SKM-1 (cell line): ENCODE measurements at regions not wholly inside any gene's neighbourhood (a gene's known extent, or its start where the extent isn't known, plus 50 kb on each side); places are given as distances from the start of the nearest gene placed in this dataset.

Source experiments
- DNase-seq: peaks from one replicate; lab custom pipeline; 2025; ENCODE audit not compliant: unreplicated experiment; lab: John Stamatoyannopoulos, UW

DNA sequence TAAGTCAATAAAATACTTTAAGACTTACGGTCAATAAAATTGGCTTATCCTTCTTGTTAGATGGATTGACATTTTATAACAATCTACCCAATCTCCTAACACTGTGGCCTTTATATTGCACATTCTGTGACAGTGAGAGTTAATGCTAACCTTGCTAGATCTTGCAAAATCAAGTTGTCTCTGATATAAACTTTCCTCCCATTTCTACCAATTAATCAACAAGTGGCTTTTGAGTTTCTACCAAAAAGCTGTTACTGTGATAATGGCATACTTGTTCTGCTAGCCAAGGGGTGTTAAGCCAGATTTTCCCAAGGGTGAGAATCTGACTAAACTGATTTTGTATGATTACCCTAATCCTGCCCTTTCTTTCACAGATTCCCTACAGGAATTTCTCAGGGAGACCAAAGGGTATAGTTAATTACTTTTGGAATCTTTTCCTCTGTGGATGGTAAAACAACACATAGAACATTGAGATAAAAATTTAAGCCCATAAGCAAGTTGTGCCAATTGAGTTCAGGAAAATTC is 174.1 kb upstream of the SUCLG2 start:
- DNase-seq, result no peak

DNA sequence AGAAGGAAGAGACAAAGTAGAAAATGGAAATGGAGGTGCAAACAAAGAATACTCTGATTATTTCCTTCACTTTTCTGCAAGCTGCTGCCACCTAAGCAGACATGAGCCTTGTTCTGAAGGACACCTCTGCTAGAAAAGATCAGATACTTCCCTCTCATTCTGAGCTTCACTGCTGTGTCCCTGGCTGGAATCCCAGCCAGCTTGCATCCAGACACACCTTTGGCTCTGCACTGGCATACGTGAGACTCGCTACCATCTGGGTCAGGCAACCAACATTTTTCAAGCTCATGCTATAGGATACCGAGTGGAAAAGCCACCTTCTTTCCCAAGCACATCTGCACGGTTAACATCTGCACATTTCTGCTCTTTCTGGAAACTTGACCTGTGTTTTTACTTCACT is 166.7 kb upstream of the SUCLG2 start:
- no peak for DNase-seq

DNA sequence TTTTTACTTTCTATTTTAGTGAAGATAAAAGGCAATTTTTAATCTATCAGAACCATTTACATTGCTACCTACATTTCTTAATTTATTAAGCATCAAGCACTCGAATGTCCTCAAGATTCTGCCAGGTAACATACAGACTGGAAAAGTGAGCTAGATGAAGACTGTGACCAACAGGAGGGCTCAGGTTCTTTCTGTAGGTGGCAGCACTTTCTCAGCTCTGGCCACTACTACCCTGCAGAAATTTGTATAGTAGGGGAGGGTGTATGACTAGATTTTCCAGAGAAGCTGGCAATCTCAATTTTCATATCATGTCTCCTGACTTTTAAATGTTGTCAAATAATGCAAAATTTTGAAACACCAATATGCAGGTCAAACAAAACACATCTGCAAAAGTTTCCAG is 165.0 kb upstream of the SUCLG2 start:
- DNase-seq, result peak; percentile 8

DNA sequence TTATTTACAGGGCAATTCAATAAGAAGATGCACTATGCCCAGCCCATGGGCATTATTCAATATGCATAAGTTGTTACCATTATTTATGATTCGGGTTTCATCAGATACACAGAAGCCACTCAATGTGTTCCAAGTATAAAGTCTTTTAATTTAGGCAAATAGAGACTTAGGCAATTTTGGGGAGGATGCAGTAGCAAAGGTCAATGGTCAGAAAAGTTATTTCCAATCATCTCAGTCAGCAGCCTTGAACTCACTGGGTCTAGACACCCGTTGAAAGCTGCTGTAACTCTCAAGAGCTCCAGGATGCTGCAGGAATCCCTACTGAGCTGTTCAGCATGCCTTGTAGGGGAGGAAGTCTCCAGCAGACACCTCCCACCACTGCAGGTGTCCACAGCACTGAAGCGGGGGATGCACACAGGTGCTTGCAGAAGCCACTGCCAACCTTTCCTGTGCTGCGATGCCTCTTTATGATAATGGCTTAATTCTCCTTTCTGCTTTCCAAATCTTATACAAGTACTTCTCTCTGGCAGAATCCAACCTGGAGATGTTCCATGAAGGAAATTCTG is 155.0 kb upstream of the SUCLG2 start:
- no peak for DNase-seq

DNA sequence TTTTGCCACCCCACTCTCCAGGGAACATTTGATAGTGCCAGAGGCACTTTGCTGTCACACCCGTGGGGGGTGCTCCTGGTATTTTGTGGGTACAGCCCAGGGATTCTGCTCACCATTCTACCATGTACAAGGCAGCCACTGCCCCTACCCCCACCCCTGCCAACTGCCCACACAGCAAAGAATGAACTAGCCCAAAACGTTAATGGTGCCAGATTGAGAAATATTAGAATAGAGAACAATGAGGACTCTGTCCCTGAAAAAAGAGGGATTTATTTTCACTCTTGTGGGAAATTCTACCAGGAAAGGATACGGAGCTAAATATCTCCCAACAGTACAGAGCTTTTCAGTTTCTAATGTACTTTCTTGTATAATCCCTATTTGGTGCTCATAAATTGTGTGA is 154.5 kb upstream of the SUCLG2 start:
- DNase-seq, result no peak

DNA sequence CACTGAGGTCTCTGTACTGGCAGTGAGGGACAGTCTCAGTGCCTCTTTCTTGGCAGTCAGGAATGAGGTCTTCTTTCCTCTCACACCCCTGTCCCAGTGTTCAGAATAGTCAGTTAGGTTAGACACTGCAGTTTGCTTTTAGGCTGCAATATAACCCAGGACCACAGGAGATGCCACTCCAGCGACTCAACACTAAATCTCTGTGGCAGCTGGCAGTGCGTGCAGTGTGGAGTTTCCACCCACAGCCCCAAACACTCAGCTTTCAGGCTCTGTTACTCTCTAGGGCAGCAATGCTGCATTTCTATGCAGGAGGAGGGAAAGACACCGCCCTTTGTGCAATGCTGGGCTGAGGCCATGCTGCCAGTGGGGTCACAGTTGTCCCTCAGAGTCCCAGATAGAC is 150.2 kb upstream of the SUCLG2 start:
- DNase-seq, result no peak

DNA sequence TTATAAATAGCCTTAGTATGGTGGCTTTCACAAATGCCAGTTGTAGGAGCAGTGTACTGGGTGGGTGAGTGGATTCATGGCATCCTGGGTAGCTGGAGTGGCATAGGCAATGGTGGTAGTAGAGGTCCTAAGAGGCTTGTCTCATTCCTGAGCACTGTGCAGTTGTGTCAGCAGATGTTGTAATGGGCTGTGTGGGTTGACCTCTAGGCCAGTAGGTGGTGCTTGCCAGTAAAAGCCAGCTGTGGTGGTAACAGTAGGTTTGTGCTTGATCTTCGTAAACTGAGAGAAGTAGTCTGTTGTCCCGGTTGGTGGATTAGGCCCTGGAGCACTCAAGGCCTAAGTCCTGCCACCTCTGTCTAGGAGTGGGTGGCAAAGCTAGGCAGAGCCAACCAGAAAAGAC is 149.7 kb upstream of the SUCLG2 start:
- DNase-seq, result no peak

DNA sequence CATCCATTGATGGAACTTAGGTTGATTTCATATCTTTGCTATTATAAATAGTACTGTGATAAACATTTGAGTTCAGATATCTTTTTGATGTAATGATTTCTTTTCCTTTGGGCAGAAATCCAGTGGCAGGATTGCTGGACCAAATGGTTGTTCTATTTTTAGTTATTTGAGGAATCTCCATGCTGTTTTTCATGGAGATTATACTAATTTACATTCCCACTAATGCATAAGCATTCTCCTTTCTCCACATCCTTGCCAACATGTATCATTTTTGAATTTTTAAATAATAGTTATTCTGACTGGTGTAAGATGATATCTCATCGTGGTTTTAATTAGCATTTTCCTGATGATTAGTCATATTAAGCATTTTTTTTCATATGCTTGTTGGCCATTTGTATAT is 144.0 kb upstream of the SUCLG2 start:
- DNase-seq, result no peak

DNA sequence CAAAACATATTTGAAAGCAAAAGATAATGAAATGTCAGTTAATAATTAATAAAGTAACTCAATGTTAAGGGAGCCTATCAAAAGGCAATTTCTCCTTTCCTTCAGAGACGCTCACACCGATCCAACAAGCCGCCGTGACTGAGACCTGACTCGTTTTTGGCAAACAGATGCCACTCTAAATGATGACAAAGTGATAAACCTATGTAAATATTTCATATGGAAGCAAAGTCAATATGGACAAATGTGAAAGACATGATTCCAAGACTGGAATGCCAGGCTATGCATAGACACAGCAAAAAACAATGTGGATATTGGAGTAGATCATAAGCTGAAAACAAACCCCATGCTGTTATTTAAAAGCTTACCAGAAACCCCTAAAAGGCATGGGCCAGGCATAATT is 137.2 kb upstream of the SUCLG2 start:
- no peak for DNase-seq

DNA sequence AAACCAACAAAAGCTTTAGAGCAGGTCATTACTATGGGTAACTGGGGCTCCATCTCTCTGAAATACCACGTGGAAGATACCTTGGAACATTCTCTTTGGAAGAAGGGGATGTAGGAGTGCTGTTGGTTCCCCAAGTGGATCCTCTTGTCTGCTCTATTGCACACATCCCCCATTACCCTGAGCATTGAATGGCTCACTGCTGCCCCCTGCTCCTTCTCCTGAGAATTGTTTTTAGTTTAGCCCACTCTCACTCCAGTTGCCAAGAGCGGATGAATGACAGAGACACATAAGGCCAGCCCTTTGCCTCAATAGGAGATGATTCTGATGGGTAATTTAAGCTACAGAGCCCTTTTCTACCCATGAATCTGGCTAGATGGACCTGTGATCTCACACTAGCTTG is 135.6 kb upstream of the SUCLG2 start:
- DNase-seq, result peak; percentile 34

DNA sequence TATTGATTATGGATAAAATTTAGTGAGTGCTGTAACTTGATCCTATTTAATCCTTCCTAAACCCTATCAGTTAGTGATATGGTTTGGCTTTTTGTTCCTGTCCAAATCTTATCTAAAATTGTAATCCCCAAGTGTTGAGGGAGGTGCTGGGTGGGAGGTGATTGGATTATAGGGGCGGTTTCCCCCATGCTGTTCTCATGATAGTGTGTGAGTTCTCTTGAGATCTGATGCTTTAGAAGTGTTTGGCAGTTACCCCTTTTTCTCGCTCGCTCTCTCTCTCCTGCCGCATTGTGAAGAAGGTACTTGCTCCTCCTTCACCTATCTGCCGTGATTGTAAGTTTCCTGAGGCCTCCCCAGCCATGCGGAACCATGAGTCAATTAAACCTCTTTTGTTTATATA is 134.0 kb upstream of the SUCLG2 start:
- DNase-seq, result no peak

DNA sequence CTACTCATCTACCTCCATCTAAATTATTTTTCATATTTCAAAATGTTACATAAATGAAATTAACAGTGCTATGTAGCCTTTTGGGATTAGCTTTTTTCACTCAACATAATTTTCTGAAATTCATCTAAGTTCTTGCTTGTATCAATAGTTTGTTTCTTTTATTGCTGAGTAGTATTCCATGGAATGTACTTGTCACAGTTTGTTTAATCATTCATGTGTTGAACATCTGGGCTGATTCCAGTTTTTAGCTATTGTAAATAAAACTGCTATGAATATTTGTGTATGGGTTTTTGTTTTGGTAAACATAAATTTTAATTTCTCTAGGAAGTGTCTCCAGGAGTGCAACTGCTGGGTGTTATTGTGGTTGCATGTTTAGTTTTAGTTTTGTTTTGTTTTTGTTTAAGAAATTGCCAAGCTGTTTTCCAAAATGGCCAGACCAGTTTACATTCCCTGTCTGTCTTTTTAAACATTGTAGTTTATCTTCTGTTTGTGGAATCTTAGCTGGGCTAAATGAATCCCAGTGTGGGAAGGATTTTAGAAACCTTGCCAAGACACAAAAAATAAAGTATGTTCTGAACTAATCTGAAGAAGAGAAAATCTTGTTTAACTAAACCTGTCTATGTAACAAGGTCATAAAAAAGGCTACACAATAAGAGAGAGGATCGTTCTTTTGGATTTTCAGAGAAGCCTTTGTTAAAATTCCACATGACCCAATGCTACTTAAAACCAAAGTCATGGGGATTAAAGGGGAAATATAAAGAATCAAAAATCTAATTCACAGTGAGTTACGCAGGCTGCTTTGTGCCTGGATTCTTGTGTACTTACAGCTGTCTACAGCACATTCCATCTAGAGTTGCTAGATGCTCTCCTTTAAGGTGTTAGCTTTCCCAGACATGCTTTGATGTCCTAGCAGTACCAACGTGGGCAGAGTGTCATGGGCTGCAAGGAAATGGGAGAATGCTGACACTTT is 129.2 kb upstream of the SUCLG2 start:
- no peak for DNase-seq

DNA sequence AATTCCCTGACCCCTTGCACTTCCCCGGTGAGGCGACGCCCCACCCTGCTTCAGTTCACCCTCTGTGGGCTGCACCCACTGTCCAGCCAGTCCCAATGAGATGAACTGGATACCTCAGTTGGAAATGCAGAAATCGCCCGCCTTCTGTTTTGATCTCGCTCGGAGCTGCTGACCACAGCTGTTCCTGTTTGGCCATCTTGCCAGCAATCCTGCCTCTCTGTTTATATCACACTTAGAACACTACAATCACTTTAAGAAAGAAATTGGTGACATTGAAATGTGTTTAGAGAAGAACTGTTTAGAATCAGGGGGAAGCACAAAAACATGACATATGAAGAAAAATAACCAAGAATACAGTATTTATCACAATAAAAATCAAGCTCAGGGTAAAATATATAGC is 127.5 kb upstream of the SUCLG2 start:
- no peak for DNase-seq

DNA sequence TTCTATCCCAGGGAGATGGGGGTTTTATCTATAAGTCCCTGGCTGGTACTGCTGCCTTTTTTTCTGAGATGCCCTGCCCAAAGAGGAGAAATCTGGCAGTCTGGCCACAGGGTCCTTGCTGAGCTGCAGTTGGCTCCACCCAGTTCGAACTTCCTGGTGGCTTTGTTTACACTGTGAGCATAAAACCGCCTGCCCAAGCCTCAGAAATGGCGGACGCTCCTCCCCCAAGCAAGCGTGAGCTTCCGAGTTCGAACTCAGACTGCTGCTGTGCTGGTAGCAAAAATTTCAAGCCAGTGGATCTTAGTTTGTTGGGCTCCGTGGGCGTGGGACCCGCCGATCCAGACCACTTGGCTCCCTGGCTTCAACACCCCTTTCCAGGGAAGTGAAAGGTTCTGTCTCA is 126.8 kb upstream of the SUCLG2 start:
- no peak for DNase-seq

DNA sequence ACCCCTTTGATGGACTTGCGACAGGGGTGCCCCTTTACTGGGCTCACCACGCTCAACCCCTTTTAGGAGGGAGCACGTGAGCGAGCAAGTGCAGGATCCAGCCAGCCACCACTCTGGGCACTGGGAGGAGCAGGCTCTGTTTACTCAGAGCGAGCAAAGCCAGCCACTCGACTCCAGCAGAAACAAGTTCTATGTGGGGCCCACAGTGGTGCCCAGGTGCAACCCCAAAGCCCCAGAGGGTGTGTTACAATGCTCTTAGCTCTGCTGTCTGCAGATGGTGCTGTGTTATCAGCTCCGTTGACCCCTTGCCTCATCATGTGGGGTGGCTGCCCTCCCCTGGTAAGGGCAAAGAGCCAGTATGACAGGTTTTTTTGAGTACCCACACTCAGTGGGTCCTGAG is 120.3 kb upstream of the SUCLG2 start:
- no peak for DNase-seq

DNA sequence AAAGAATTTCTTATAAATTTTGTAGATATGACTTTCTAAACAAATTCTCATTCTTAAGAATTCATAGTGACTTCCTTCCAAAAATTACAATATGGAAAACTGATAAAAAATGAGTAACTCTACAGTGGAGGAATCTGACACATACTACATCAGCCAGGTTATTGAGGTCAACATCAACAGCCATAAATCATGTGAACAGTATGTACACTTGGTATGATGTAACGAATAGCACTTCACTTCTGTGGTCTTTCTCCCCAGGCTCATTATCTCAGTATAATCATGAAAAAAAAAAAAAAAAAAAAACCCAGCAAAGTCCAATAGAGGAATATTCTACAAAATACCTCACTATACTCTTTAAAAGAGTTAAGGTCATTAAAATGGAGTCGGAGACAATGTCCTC is 111.2 kb upstream of the SUCLG2 start:
- no peak for DNase-seq

DNA sequence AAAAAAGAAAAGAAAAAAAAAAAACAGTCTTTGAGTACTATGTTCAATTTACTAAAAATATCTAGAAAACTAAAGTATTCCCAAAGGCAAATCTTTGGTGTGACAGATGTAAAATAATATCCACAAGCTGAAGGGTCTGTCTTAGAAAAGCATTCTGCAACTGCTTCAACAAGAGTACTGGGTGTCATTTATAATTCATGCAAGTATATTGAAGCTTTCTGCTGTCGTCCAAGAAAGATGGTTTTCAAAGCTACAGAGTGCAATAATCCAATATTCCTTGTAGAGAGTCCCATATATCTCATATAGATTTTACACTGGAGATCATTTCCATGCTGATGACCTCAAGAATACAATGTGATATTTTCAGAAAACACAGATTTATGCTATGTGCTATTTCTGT is 90.9 kb upstream of the SUCLG2 start:
- DNase-seq, result no peak

DNA sequence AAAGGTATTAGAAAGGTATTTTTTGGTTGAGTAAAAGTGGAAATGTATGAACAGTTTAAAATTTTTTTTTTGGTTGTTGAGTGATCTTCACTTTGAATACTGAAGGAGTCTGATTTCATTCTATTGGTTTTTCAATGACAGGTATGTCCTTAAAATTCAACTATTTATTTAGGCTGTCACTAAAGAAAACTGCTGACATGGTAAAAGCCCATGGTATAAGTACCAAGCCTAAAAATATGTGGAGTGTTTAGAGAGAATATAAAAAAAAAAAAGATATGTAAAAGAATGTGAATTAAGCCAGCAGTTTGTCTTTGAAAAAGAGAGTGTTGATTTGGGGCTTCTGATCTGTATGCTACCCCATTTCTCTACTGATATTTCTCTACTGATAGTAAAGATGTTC is 90.3 kb upstream of the SUCLG2 start:
- DNase-seq, result no peak

DNA sequence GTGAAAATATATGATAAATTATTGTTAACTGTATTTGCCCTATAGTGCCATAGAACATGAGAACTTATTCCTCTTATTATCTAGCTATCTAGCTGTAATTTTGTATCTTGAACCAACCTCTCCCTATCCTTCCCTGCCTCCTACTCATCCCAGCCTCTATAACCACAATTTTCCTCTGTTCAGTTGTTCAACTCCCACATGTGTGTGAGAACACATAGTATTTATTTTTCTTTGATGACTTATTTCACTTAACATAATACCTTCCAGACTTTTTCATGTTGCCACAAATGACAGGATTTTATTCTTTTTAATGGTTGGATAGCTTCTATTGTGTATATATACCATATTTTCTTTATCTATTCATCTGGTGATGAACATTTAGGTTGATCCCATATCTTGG is 85.4 kb upstream of the SUCLG2 start:
- no peak for DNase-seq

DNA sequence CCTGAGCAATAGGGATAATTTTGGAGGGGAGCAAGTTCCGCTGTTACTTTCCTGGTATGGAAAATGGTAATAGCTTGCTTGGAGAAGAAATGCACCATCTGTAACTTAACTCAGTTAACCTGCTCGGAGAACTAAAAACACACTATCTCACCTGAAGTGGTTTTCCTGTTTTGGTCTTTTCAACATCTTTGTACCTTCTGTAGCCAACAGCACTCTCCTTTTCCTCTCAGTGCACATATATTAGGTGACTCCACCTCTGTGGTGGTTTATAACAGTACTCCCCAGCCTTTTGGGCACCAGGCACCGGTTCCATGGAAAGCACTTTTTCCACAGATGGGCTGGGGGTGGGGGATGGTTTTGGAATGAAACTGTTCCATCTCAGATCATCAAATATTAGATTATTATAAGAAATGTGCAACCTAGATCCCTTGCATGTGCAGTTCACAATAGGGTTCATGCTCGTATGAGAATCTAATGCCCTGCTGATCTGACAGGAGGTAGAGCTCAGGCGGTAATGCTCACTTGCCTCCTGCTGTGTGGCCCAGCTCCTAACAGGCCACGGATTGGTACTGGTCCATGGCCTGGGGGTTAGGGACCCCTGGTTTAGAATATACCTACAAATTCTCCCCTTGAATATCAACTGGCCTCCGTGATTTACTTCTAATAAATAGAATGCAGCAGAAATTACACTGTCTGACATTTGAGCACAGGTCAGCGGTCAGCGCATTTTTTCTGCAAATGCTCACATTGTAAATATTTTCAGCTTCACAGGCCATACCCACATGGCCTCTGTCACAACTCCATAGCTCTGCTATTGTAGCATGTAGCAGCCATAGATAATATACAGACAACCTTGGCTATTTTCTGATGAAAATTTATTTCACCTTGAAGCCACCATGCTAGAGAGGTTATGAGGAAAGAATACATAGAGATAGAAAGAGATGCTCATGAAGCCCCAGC is 83.8 kb upstream of the SUCLG2 start:
- no peak for DNase-seq

DNA sequence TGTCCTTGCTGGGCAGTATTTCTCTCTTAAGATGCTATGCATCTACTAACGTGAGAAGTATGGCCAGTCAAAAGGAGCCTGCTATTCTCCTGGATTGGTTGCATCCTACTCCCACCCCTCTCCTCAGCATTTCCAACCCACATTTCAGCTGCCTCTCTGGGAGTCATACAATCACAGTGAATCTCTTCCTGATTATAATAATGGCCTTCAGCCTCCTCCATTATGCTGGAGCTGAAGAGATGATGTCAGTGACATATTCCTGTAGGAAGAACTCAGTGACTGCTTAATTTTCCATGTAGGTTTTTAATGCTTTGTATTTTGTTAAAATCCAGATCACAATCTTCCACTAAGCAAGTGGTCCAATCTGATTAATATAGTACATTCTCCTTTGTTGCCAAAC is 82.7 kb upstream of the SUCLG2 start:
- DNase-seq, result no peak
